ENCODE measurements at regions not wholly inside any gene's neighbourhood (a gene's known extent, or its start where the extent isn't known, plus 50 kb on each side); places are given as distances from the start of the nearest gene placed in this dataset.

DNA sequence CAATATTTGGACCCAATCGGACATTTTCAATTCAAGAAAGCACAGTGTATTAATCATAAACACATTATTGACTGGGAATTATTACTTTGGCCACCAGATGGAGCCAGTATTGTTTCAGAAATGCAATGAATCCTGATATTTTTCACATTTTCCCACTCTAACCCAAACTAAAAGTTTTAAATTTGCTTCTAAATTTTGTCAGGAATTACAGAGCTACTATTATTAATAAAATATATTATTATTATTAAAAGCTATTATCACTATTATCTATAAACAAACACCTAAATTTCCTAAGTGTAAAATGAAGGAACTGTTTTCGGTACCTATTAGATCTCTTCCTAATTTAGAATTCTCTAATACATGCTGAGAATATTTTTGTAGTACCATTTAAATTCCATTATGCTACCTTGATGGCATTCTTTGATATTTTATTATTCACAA, 245.3 kb downstream of the OGFRL1 start:
- ChIA-PET CTCF (no interaction called here), POLR2A (no interaction called here), RAD21 (ENCODE audit: low non-redundant PET in 1 of 2, low total read pairs in 2 of 2, uncharacterized antibody in 2 of 2, unreplicated experiment in 2 of 2) (no interaction called here)
- Histone ChIP-seq H3K4me1 (ENCODE audit: control insufficient read depth in 1 of 2, insufficient read depth in 2 of 2, low read length in 2 of 2) (no peaks in the 10 kb centered on the region), H3K4me2 (ENCODE audit: low read length) (no peak overlapping the region), H3K4me3 (replicated peaks in 1 of 2; ENCODE audit: low read depth in 1 of 2, low read length in 2 of 2) (no peak overlapping the region), H3K9ac (ENCODE audit: low read length) (no peak overlapping the region), H3K36me3 (ENCODE audit: control insufficient read depth in 1 of 2, insufficient read depth in 2 of 2, low read length in 2 of 2) (no peaks in the 10 kb centered on the region), H3K27ac (ENCODE audit: low read depth, low read length) (no peak overlapping the region), H3K79me2 (ENCODE audit: insufficient read depth, low read length) (no peaks in the 10 kb centered on the region), H2AFZ (ENCODE audit: low read depth, low read length, poor library complexity, severe bottlenecking) (no peak overlapping the region), H3K9me2 (ENCODE audit: insufficient read depth) (no peaks in the 10 kb centered on the region), H4K20me1 (ENCODE audit: insufficient read depth) (no peaks in the 10 kb centered on the region), H3K27me3 (ENCODE audit: insufficient read depth, low read length) (no peaks in the 10 kb centered on the region; the same call in 1 of the 2 replicates), H3K9me3 (ENCODE audit: control insufficient read depth in 1 of 2, insufficient read depth in 1 of 2, low read depth in 1 of 2, low read length in 2 of 2) (no peaks in the 10 kb centered on the region)
- DNase-seq (ENCODE audit: low read depth, low spot score) (peak; percentile 3), ATAC-seq (no peak)
- TF ChIP-seq, protein P1, sequence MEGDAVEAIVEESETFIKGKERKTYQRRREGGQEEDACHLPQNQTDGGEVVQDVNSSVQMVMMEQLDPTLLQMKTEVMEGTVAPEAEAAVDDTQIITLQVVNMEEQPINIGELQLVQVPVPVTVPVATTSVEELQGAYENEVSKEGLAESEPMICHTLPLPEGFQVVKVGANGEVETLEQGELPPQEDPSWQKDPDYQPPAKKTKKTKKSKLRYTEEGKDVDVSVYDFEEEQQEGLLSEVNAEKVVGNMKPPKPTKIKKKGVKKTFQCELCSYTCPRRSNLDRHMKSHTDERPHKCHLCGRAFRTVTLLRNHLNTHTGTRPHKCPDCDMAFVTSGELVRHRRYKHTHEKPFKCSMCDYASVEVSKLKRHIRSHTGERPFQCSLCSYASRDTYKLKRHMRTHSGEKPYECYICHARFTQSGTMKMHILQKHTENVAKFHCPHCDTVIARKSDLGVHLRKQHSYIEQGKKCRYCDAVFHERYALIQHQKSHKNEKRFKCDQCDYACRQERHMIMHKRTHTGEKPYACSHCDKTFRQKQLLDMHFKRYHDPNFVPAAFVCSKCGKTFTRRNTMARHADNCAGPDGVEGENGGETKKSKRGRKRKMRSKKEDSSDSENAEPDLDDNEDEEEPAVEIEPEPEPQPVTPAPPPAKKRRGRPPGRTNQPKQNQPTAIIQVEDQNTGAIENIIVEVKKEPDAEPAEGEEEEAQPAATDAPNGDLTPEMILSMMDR (IDR thresholded peaks at IDR 0.05 in 2 of 3, conservative IDR thresholded peaks at IDR 0.05 in 1 of 3; ENCODE audit: borderline replicate concordance in 1 of 3, insufficient read depth in 1 of 3, low read depth in 2 of 3, low read length in 2 of 3), result peak in 2 of 3 experiments; percentile 41 to 44; a peak in 4 of 6 replicates
- TF ChIP-seq RAD21 (IDR thresholded peaks at IDR 0.05; ENCODE audit: low read depth) (peak; percentile 44; the same call in 1 of the 2 replicates), CEBPB (IDR thresholded peaks at IDR 0.05; ENCODE audit: low read depth) (no peak)
- TF ChIP-seq, protein P2, sequence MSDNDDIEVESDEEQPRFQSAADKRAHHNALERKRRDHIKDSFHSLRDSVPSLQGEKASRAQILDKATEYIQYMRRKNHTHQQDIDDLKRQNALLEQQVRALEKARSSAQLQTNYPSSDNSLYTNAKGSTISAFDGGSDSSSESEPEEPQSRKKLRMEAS (IDR thresholded peaks at IDR 0.05), result no peak
- intact Hi-C loops (cut with micrococcal nuclease), result loop anchor here (1.0 to 5.0 kb wide), 2 partner anchors 551 to 1648 kb away; no protein-coding TSS in a partner anchor
- no TSS peak for BruUV-seq (replicated peaks)

DNA sequence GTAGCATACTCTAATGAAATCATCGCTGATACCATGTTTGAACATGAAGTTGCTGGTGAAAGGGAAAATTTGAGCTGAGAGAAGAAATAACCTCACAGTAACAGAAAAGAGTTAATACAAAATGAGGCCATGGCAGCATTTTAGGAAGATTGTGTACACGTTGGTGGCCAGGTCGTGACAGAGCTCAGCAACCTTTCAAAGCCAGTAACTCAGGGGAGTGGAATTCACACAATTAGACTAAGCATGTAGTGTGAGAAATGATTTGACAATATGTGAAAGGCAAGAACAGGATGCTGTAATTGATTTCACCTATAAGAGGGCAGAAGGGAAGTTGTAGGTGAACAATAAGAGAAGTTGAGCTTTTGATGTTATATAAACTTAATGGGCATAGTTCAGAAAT, 246.3 kb downstream of the OGFRL1 start:
- no peaks in the 10 kb centered on the region for H3K79me2 ChIP-seq (ENCODE audit: insufficient read depth, low read length)
- H3K36me3 ChIP-seq (ENCODE audit: control insufficient read depth in 1 of 2, insufficient read depth in 2 of 2, low read length in 2 of 2), result no peaks in the 10 kb centered on the region
- H3K4me2 ChIP-seq (ENCODE audit: low read length), result no peak overlapping the region
- DNase-seq (ENCODE audit: low read depth, low spot score) (no peak), ATAC-seq (no peak)
- H2AFZ ChIP-seq (ENCODE audit: low read depth, low read length, poor library complexity, severe bottlenecking), result no peak overlapping the region
- H3K9me3 ChIP-seq (ENCODE audit: control insufficient read depth in 1 of 2, insufficient read depth in 1 of 2, low read depth in 1 of 2, low read length in 2 of 2), result no peaks in the 10 kb centered on the region
- H3K4me1 ChIP-seq (ENCODE audit: control insufficient read depth in 1 of 2, insufficient read depth in 2 of 2, low read length in 2 of 2), result no peaks in the 10 kb centered on the region
- intact Hi-C loops (cut with micrococcal nuclease), result loop anchor here (1.0 to 5.0 kb wide), 2 partner anchors 550 to 1647 kb away; no protein-coding TSS in a partner anchor
- H3K4me3 ChIP-seq (replicated peaks in 1 of 2; ENCODE audit: low read depth in 1 of 2, low read length in 2 of 2), result no peak overlapping the region
- H4K20me1 ChIP-seq (ENCODE audit: insufficient read depth), result no peaks in the 10 kb centered on the region
- ChIA-PET RAD21 (ENCODE audit: low non-redundant PET in 1 of 2, low total read pairs in 2 of 2, uncharacterized antibody in 2 of 2, unreplicated experiment in 2 of 2) (no interaction called here), CTCF (no interaction called here), POLR2A (no interaction called here)
- no peaks in the 10 kb centered on the region; the same call in 1 of the 2 replicates for H3K27me3 ChIP-seq (ENCODE audit: insufficient read depth, low read length)
- H3K27ac ChIP-seq (ENCODE audit: low read depth, low read length), result no peak overlapping the region
- H3K9ac ChIP-seq (ENCODE audit: low read length), result no peak overlapping the region
- H3K9me2 ChIP-seq (ENCODE audit: insufficient read depth), result no peaks in the 10 kb centered on the region
- TF ChIP-seq CEBPB (IDR thresholded peaks at IDR 0.05; ENCODE audit: low read depth) (no peak), ZNF274 (IDR thresholded peaks at IDR 0.05; ENCODE audit: low read depth, low read length) (no peak), FOSL1 (IDR thresholded peaks at IDR 0.05; ENCODE audit: low read depth) (no peak)
- TF ChIP-seq, protein P3, sequence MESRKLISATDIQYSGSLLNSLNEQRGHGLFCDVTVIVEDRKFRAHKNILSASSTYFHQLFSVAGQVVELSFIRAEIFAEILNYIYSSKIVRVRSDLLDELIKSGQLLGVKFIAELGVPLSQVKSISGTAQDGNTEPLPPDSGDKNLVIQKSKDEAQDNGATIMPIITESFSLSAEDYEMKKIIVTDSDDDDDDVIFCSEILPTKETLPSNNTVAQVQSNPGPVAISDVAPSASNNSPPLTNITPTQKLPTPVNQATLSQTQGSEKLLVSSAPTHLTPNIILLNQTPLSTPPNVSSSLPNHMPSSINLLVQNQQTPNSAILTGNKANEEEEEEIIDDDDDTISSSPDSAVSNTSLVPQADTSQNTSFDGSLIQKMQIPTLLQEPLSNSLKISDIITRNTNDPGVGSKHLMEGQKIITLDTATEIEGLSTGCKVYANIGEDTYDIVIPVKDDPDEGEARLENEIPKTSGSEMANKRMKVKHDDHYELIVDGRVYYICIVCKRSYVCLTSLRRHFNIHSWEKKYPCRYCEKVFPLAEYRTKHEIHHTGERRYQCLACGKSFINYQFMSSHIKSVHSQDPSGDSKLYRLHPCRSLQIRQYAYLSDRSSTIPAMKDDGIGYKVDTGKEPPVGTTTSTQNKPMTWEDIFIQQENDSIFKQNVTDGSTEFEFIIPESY (IDR thresholded peaks at IDR 0.05; ENCODE audit: extremely low read depth, insufficient replicate concordance, low read length), result no peak
- no TSS peak for BruUV-seq (replicated peaks)

Measured in HCT116 (cell line).